SK-N-SH (cell line): ENCODE measurements at regions not wholly inside any gene's neighbourhood (a gene's known extent, or its start where the extent isn't known, plus 50 kb on each side); places are given as distances from the start of the nearest gene placed in this dataset.
A peak's percentile ranks its signal among the peaks of the same experiment; 100 is the strongest.

Experiments
- CTCF ChIA-PET: fragments of 300-600, 350-600 bp; formaldehyde crosslinking; extraction: SDS; loops from one replicate; lab custom pipeline; 2021; lab: Yijun Ruan, JAX
- POLR2A ChIA-PET: fragments of 350-600 bp; sonication (Branson Sonifier 250); formaldehyde crosslinking; extraction: SDS; loops from one replicate; lab custom pipeline; 2020; ENCODE audit warnings: antibody characterized with exemption, inconsistent platforms; lab: Yijun Ruan, JAX
- DNase-seq: peaks from one replicate; pipeline ENCODE4 v3.0.0; 2012
- H2AFZ ChIP-seq: fragments of 200-600 bp; sonication (generic); 2 replicates; pipeline ENCODE4 v1.8.1; 2016; ENCODE audit warnings: antibody characterized with exemption, mild to moderate bottlenecking, low read depth
- H3F3A ChIP-seq: fragments of 200-600 bp; sonication (generic); replicated peaks from 2 replicates; pipeline ENCODE3; 2016; ENCODE audit warnings: antibody characterized with exemption, mild to moderate bottlenecking; ENCODE audit not compliant: insufficient read depth
- H3K27ac ChIP-seq, 2 experiments: fragments of 200-500 bp in 1 of 2; fragments of 200-600 bp in 1 of 2; sonication (Bioruptor generic) in 1 of 2; sonication (generic), shearing (Covaris generic) in 1 of 2; 2 replicates each; pipeline versions ENCODE4 v1.5.1 to v1.6.1; 2014 to 2016; ENCODE audit warnings: low read depth in 2 of 2, inconsistent platforms in 1 of 2, low read length in 1 of 2, mild to moderate bottlenecking in 1 of 2, mixed read lengths in 1 of 2
- H3K27me3 ChIP-seq: fragments of 200-600 bp; sonication (generic), shearing (Covaris generic); 2 replicates; pipeline ENCODE4 v1.6.1; 2016; ENCODE audit warnings: mixed run types; ENCODE audit not compliant: insufficient read depth
- H3K36me3 ChIP-seq, 2 experiments: fragments of 200-500 bp in 1 of 2; fragments of 200-600 bp in 1 of 2; sonication (Bioruptor generic) in 1 of 2; sonication (generic) in 1 of 2; replicated peaks in 1 of 2; 2 replicates each; pipeline versions ENCODE3 to v1.5.1; 2014 to 2016; ENCODE audit warnings: low read length in 1 of 2, mild to moderate bottlenecking in 1 of 2; ENCODE audit not compliant: insufficient read depth in 2 of 2, control insufficient read depth in 1 of 2
- H3K4me1 ChIP-seq, 2 experiments: fragments of 200-500 bp in 1 of 2; fragments of 200-600 bp in 1 of 2; sonication (Bioruptor generic) in 1 of 2; sonication (generic), shearing (Covaris generic) in 1 of 2; 2 replicates each; pipeline versions ENCODE4 v1.5.1 to v1.6.1; 2014 to 2016; ENCODE audit warnings: low read depth in 1 of 2, low read length in 1 of 2, mixed run types in 1 of 2; ENCODE audit not compliant: insufficient read depth in 2 of 2, control insufficient read depth in 1 of 2
- H3K4me2 ChIP-seq: fragments of 200-600 bp; sonication (generic), shearing (Covaris generic); 2 replicates; pipeline ENCODE4 v1.6.1; 2017; ENCODE audit warnings: mixed run types
- H3K4me3 ChIP-seq, 2 experiments: fragments of 200-500 bp in 1 of 2; fragments of 200-600 bp in 1 of 2; sonication (Bioruptor generic) in 1 of 2; sonication (generic), shearing (Covaris generic) in 1 of 2; 2 replicates each; pipeline versions ENCODE4 v1.5.1 to v1.8.1; 2014 to 2016; ENCODE audit warnings: low read depth in 2 of 2, inconsistent platforms in 1 of 2, low read length in 1 of 2, mild to moderate bottlenecking in 1 of 2, mixed read lengths in 1 of 2, moderate library complexity in 1 of 2
- H3K79me2 ChIP-seq: fragments of 200-600 bp; sonication (generic); 2 replicates; pipeline ENCODE4 v1.8.1; 2017; ENCODE audit warnings: mild to moderate bottlenecking; ENCODE audit not compliant: insufficient read depth
- H3K9ac ChIP-seq: fragments of 200-600 bp; sonication (generic); 2 replicates; pipeline ENCODE4 v1.6.1; 2017; ENCODE audit warnings: mixed run types
- H3K9me2 ChIP-seq: fragments of 200-600 bp; sonication (generic); 2 replicates; pipeline ENCODE4 v1.6.1; 2017; ENCODE audit warnings: mixed run types
- H3K9me3 ChIP-seq: fragments of 200-600 bp; sonication (generic); 2 replicates; pipeline ENCODE4 v1.6.1; 2017; ENCODE audit warnings: mixed run types, mild to moderate bottlenecking, moderate library complexity
- H4K20me1 ChIP-seq: fragments of 200-600 bp; sonication (generic); 2 replicates; pipeline ENCODE4 v1.6.1; 2017; ENCODE audit warnings: mild to moderate bottlenecking, mixed run types; ENCODE audit not compliant: insufficient read depth
- EP300 ChIP-seq, 2 experiments: IDR thresholded peaks; 2 replicates each; pipeline versions ENCODE4 v1.4.0 to v1.6.1; 2012; ENCODE audit warnings: borderline replicate concordance in 1 of 2, low read depth in 1 of 2, low read length in 1 of 2
- EZH2phosphoT487 ChIP-seq: fragments of 200-600 bp; sonication (generic); IDR thresholded peaks from 2 replicates; pipeline ENCODE4 v1.6.1; 2017; ENCODE audit warnings: low read depth, mixed run types, mild to moderate bottlenecking, antibody characterized with exemption, moderate library complexity, borderline replicate concordance
- FOSL2 ChIP-seq: IDR thresholded peaks from 2 replicates; pipeline ENCODE4 v1.4.0; 2012; ENCODE audit warnings: low read depth, mild to moderate bottlenecking, moderate library complexity, borderline replicate concordance
- FOXJ3 ChIP-seq: sonication (generic); formaldehyde crosslinking; IDR thresholded peaks from 2 replicates; pipeline ENCODE4 v1.5.1; 2020; ENCODE audit warnings: mild to moderate bottlenecking, missing genetic modification reagents
- FOXM1 ChIP-seq: IDR thresholded peaks from 2 replicates; pipeline ENCODE4 v1.4.0; 2012; ENCODE audit warnings: low read depth, mild to moderate bottlenecking
- GABPA ChIP-seq: IDR thresholded peaks from 2 replicates; pipeline ENCODE4 v1.4.0; 2012; ENCODE audit warnings: low read depth, mild to moderate bottlenecking
- NRF1 ChIP-seq: IDR thresholded peaks from 2 replicates; pipeline ENCODE4 v1.6.1; 2012; ENCODE audit warnings: low read depth, mild to moderate bottlenecking, low read length
- POLR2AphosphoS5 ChIP-seq: IDR thresholded peaks from 2 replicates; pipeline ENCODE4 v1.6.1; 2012; ENCODE audit warnings: low read depth, low read length
- RAD21 ChIP-seq: IDR thresholded peaks from 2 replicates; pipeline ENCODE4 v1.6.1; 2012; ENCODE audit warnings: mild to moderate bottlenecking, low read length
- REST ChIP-seq: IDR thresholded peaks from 2 replicates; pipeline ENCODE4 v1.6.1; 2012; ENCODE audit warnings: mild to moderate bottlenecking, low read depth, low read length, moderate library complexity
- RXRA ChIP-seq: IDR thresholded peaks from 2 replicates; pipeline ENCODE4 v1.4.0; 2012; ENCODE audit warnings: low read depth, mild to moderate bottlenecking, borderline replicate concordance
- ZBTB33 ChIP-seq: IDR thresholded peaks from 2 replicates; pipeline ENCODE4 v1.4.0; 2012; ENCODE audit warnings: low read depth, borderline replicate concordance
- WGBS: methylation state at CpG from one replicate; pipeline ENCODE4 v1.1.6; 2017; ENCODE audit warnings: low lambda C conversion rate; 5-methylcytosine and 5-hydroxymethylcytosine counted together

- 87% methylated on average over 1 of the region's 1 CpG for WGBS
- no peak overlapping the region for H3K4me2 ChIP-seq
- DNase-seq: no peak
- H4K20me1 ChIP-seq: no peaks in the 10 kb centered on the region
- H3K9ac ChIP-seq: no peak overlapping the region
- ChIA-PET CTCF (interaction anchor here (0.8 kb wide), 1 partner anchor 187 kb away, joined by 3 read pairs; no protein-coding TSS in a partner anchor), POLR2A (no interaction called here)
- H3K4me3 ChIP-seq: no peak overlapping the region
- TF ChIP-seq EP300 (IDR thresholded peaks at IDR 0.05; ENCODE audit: borderline replicate concordance in 1 of 2, low read depth in 1 of 2, low read length in 1 of 2): no peak
- TF ChIP-seq RXRA: no peak
- no peak for TF ChIP-seq GABPA
- TF ChIP-seq FOXJ3: no peak
- no peak for TF ChIP-seq POLR2AphosphoS5
- TF ChIP-seq REST: no peak
- TF ChIP-seq RAD21: no peak
- TF ChIP-seq ZBTB33: no peak
- no peak for TF ChIP-seq NRF1
- no peak for TF ChIP-seq FOXM1
- TF ChIP-seq FOSL2: no peak
- no peak for TF ChIP-seq EZH2phosphoT487
- peak overlapping the region in 1 of 2 experiments; percentile 62; a peak in 2 of 4 replicates for H3K27ac ChIP-seq
- peaks cover 0 to 3% of the 10 kb centered on the region in 2 experiments for H3K36me3 ChIP-seq
- no peaks in the 10 kb centered on the region; the same call in 1 of the 2 replicates for H3K9me3 ChIP-seq
- peaks cover 8% of the 10 kb centered on the region for H3F3A ChIP-seq
- no peaks in the 10 kb centered on the region for H3K79me2 ChIP-seq
- peaks cover 0 to 2% of the 10 kb centered on the region in 2 experiments; a peak in 2 of 4 replicates for H3K4me1 ChIP-seq
- H3K9me2 ChIP-seq: no peaks in the 10 kb centered on the region
- no peak overlapping the region for H2AFZ ChIP-seq
- H3K27me3 ChIP-seq: no peaks in the 10 kb centered on the region
Measured at GRCh38 chr21:25127007-25127406, 480.3 kb downstream of the MRPL39 start.
